ENCODE measurements at regions not wholly inside any gene's neighbourhood (a gene's known extent, or its start where the extent isn't known, plus 50 kb on each side); places are given as distances from the start of the nearest gene placed in this dataset.

DNA sequence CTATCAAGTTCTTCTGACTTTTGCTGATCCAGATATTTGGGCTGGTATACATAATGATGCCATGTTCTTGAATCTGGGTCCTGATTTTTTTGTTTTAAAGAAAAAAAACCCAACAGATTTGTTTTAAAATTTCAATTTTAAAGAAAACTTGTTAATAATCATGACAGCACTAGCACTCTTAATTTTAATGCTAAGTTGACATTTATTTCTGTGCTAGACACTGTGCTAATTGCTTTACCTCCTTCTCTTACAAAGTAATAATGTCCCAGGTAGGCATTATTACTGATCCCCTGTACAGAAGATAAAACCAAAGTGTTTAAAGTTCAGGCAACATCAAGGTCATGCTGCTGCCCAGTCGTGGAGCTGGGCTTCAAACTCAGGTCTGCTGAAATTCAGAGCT, 101.9 kb downstream of the ZNF608 start:
- DNase-seq, result no peak

DNA sequence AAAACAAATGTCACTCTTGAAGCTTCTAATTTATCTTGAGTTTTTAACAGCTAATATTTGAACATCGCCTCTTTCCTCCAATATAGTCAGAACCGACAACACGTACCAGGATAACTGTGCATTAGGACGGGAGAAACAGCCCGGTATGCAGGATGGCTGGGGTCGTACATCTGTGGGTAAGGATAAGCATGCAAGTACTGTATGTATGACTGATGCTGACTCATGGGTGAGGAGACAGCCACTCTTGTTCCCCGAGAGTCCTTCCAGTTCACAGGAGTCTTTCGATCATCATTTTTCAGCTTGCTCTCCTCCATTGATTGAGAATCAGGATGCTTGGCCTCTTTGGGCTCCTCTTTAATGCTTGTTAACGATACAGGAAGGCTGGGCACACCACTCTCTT, 102.3 kb downstream of the ZNF608 start:
- no peak for DNase-seq

DNA sequence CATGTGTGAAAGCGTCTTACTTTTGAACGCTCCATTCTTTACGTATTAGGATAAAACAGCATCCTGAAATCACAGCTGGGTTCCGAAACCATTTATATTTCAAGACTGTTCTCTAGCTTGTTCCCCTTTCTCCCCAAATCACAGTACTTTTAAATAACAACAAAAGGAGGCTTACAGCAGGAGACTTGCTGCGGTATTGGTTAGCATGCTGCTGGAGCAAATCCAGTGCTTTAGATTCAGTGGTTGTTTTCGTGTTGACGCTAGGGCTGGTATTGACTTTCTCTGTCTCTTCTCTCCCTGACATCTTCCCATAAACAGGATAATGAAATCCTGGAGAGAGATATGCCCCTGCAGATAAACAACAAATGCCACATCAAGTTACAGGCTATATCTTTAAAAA, 103.1 kb downstream of the ZNF608 start:
- no peak for DNase-seq

DNA sequence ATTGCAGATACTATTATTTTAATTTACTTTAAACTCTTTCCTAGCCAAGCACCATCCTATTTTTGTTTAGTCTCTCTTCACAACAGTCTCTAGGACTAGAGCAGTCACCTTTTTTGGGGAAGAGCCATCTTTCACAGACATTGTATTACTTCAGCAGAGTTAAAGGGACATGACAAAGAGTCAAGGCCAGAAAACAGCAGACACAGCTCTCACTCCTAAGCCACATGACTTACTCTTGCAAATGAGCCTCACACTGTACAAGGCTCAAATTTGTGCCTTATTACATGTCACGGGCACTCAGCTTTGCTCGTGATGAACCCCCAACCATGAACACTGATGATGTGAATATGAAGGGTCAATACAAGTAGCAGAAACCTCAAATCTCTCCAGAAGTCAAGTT, 104.3 kb downstream of the ZNF608 start:
- no peak for DNase-seq

DNA sequence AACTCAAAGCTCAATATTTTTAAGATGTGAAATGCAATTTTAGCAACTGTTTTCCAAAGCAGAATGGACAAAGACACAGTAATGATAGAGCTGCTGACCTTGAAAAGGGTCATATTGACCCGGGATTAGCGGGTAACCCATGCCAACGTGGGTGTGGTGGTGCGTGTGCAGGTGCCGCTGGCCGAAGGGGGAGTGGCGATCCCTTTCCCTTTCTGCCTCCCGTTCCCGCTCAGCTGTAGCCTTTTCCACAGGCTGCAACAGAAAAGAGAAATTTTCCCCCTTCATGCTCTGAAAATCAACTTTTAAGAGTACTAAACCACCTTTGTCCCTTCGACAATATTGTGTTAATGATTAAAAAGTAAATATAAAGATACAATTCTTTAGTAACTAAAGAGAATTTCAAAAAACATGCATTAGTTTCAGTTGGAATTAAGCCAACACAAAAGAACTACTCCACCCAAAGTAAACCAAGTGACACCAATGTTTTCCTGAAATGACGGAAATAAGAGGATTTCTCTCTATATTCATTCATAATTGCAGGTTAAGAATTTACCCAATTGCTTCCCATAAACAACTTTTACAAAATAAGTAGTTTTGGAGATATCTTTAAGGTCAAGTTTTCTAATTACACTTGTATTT, 105.2 kb downstream of the ZNF608 start:
- no peak for DNase-seq

DNA sequence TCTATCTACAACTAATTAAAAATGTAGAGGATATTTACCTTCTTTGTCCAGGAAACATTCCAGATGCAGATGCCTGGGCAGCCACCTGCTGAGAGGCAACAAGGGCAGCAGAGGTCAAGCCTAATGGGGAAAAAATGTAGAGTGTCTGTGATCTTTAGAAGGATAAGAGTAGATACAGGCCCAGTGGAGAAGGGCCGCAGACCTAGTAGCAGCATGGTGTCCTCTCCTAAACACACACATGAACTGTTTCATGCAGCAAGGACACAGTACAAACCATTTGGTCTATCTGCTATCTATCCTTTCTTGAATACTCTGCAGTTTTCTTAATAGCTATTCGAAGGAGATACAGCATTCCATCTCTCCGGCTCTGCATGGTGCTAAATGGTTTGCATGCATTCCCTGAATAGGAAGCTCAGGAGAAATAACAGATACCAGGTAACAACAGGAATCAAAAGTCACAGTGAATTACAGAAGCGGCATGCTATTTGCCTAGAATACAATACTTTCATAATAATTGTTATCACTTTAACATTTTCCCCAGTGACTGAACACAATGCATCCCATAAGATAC, 107.3 kb downstream of the ZNF608 start:
- DNase-seq, result no peak

DNA sequence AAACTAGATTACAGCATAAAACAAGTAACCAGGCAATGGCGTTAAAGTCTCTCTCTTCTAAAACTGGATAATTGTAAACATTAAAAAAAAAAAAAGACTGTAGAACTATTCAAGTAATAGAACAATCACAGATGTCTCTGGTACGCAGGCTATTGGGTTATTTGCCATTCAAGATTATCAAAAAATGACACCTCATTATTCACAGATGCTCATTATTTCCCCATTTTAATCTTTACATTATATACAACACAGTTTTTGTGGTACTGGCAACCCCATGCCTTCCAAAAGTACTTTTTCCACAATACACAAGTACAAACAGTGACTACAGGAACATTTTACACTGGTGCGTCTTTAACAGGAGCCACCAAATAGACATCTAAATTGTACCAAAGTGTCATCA, 109.4 kb downstream of the ZNF608 start:
- no peak for DNase-seq

DNA sequence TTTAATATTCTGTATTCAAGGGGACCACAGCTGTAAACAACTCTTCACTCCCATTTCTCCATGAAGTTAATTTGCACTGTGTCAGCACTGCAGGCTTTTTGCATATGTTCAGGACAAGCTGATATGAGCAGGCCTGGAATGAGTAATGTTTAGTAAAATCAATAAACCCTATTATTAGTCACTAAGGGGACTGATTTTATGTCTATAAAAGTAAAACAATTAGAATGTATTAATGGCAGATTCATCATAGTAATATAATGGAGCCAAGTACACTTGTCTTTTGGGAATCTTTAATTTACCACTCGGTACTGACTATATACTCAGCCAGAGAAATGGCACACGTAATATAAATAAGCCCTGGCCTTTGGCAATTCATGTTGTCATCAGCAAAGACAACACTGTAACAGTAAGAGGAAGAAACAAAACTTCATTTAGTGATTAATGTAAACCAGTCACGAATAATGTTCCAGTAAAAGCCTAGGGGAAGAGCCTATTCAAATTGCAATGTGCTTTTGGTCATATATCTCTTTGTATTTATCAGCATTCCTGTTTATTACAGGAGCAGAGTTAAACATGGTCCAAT, 111.6 kb downstream of the ZNF608 start:
- DNase-seq, result no peak

DNA sequence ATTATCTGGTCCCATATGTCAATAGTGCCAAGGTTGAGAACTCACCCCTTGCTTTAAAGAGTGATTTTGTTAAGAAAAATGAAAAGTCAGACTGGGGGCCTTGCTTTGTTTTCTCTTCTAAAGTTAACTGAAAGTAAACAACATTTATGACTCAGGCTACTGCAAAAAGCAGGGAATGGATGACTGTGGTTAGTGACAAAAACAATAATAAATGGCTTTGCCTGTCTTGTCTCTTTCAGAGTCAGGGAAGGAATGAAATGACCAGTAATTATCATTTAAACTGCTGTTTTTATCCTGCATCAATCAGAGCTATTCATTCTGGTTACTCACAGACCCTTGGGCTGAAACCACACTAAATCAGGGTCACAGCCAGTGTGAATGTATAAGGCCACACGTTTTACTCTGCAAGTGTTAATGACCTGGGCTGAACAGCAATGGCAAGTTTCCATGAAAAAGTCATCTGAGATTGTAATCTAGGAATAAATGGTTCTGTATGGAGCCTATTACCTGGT, 112.2 kb downstream of the ZNF608 start:
- DNase-seq, result no peak

DNA sequence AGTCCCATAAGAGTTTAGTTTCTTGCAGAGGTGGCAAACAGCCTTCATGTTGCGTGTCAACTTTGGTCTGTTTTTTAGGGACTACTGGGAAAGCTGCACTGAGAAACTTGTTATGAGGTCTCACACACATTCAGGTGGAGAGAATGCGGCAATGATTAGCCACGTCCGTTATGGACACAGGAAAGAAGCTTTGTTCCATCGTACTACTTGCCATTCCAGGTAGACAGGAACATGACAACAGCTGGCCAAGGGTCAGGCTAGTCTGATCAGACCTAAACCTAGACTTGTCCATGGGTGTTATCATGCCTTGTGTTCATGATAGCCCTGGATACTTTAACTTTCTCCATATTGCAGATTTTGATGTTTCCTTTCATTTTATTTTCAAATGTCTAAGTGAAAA, 113.2 kb downstream of the ZNF608 start:
- no peak for DNase-seq

DNA sequence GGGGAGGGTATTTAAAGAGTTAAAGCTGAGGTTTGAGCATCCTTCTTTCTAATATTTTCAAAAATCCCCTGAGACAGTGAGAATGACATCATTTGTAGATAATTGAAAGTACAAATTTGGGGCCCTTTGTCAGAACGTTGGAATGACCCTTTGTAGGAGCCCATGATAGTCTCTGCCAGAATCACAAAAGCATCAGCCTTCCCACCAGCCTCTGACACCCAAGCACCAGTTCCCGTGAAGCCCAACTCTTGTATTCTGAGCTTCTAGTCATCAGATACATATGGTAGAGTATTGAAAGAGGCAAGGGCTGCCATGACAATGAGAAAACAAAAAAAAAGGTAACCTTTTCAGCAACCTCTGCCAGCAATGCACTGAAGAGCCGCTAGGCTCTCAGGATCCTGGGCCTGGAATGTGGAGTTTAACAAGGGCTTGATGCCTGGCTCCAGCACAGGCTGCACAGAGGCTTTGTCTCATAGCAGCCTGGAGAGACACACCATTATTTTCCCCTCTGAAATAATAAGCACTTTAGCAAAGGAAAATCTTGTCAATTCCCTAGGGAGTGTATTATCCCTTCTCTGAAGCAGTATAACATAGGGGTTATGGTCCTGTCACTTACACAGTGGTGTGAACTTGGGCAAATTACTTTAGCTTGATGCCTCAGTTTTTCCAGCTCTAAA, 114.4 kb downstream of the ZNF608 start:
- no peak for DNase-seq

DNA sequence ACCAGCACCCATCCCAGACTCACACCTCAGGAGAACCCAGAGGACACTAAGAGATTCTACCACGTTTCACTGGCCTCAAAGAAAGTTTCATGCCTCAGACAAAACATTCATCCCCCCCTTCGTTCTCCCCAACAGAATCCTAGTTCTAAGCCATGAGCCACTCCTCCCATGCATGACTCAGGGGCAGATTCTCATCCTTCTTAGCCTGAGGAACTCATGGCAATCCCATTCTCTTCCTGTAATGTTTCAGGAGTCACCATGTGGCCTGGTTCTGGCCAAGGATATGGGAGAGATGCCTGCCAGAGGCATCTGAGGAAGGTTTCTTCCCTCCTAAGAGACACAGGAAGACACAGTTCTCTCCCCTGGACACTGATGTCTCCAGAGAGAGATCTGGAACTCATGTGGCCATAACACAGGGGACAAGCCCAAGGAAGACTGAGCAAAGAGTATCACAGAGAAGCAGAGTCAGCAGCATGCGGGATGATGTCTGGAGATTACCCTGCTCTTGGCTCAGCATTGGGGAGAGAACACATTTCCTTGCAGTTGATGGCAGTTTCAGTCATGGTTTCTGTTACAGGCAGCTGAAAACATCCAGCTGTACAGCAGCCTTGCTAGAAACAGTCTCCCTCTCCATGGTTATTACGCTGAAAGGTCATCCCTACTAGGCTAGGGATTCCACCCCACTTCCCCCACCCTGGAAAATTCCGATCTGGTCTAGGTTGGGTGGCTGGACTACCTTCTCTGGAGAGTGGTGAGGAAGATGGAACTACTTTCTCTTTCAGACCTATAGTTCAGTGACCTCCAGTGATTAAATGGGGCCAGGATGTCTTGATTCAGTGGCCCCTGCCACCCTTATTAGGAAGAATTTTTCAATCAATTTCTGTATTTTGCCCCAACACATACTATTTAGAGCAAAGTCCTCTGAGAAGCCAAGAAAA, 115.4 kb downstream of the ZNF608 start:
- DNase-seq, result no peak

DNA sequence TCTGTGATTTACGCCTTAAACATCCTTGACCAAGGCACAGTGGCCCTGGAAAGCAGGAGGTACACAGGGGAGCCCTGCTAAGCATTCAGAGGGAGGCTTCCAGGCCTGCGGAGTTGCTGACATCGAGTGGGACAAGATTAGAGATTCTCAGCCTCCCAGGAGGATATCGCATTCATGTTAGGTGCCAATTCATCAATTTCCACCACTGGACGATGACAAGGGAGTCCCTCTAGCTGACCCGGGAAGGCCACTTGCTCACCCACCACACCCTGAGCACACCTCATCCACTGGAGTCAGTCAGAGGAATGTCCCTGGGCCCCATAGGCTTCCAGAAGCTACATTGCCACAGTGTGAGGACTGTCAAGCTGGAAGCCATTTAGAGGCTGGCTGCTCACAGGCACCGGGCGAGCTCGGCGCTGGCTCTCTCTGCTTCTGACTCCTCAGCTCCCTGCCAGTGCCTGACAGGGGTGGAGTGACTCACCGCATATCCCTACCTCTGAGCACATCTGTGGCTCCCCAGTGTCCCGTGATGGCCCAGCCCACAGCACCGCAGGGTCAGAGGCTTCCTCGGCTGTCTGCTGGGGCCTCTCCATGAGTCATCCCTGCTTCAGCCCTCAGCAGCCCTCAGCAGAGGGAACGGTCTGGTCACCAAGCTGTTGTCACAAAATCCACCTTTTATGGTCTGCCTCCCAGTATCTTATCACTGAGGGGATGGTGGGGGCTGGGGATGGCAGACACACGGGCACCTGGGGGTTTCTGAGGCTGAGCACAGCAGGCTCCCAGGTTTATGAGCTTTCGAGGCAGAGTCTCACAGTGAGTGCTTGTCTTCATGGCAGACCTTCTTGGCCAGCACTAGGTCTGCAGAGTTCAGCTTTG, 117.5 kb downstream of the ZNF608 start:
- no peak for DNase-seq

DNA sequence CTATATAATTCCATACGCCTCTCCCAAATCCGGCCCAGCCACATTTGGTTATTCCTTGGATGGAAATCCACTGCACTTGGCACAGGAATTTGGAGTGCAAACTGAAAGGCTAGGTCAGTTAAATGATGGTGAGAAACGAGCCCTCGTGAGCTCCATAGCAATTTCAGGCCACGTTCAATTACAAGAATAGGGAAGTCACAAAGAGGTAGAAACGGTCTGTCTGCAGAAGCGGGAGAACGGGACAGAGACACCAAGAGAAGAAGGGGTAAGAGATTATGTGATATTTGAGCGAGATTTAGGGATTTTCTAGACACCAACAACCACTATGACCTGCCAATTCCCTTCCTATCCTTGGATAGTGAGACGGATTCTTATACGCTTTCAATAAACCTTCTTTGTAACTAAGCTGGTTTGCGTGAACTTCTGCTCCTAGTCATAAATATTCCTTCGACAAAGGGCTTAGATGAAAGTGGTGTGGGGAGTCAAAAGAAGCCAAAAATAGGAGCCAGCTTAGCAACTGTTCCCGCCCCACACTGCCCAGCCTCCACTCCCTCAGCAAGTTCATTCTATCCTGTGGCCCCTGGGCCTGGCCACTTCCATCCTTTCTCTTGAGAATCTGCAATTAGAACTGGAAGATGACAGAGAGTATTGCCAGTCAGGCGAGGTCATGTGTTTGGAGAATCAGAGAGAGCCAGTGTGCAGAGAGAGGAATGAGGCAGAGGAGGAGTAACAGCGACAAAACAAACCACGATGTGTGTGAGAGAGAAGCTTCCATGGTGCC, 118.4 kb downstream of the ZNF608 start:
- DNase-seq, result no peak

DNA sequence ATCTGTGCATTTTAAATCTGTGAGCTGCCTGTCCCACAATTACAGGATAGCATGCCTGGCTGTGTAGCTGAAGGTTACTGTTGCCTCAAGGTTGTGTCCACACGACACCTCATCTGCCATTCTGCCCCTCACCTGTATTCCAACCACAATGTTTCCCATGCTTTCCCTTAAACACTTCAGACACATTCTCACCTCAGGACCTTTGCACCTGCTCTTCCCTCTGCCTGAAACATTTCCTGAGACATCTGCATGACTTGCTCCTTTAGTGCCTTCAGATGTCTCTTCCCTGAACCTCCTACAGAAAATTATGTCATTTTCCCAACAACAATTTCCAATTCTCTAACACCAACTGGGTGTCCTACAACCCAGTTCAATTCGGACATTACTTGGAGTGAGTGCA, 120.4 kb downstream of the ZNF608 start:
- DNase-seq, result no peak

DNA sequence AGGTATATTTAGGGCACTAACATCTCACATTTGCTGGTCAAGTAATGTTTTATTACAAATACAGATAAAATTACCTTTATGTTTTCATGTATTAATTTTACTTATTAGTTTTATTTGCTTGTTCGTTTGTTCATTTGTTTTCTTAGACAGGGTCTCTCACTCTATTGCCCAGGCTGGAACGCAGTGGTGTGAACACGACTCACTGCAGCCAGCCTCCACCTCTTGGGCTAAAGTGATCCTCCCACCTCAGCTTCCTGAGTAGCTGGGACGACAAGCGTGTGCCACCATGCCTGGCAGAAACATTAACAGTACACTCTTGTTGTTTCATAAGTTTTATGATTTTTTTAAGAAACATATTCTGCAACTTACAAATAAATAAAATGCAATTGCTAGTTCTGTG, 123.2 kb downstream of the ZNF608 start:
- no peak for DNase-seq

DNA sequence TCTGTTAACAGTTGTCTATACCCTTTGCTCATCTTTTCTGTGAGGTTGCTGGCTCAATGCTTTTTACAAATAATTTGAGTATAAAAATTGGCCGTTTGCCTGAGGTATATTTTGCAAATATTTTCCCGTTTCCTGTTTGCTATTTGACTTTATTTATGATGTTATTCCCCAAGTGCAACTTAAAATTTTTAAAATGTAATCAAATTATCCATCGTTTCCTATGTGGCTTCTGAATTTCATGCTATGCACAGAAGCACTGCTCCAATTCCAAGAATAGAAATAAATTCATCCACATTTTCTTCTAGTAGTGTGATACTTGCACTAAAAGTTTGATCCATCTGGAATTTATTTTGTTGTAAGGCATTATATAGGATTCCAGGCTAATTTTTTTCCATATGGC, 123.6 kb downstream of the ZNF608 start:
- no peak for DNase-seq

DNA sequence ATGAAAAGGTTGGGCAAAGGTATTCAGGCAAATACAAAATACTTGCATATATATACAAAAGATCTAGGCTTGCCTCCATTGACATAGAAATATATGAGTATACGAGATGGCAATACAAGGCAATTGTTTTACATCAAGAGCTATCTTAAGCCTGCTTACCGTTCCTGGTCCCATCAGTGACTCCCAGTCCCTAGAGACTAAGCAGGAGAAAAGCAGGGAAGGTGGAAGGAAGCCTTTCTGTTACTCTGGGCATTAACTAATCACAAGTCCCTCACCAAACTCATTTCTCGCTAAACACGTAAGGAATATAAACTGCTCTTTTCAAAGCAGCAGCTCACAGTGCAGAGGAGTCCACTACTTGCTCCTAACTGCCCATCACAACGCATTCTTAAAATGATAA, 125.2 kb downstream of the ZNF608 start:
- no peak for DNase-seq

DNA sequence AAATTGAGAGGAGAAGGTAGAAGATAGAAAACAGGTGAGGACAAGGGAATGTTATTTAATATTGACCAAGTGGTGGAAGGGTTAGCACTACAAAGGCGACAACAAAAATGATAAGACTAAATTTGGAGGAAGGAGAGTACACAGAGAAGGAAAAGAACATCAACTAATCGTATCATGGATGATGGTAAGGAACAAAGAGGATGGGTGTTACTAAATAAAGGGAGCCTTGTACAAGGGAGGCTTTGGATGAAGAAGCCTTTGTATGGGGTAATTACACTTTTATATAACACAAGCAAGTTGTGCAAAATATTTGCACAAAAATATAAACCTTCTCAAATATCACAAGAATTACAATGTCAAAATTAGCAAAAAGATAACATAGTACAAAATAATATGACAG, 125.7 kb downstream of the ZNF608 start:
- DNase-seq, result no peak

DNA sequence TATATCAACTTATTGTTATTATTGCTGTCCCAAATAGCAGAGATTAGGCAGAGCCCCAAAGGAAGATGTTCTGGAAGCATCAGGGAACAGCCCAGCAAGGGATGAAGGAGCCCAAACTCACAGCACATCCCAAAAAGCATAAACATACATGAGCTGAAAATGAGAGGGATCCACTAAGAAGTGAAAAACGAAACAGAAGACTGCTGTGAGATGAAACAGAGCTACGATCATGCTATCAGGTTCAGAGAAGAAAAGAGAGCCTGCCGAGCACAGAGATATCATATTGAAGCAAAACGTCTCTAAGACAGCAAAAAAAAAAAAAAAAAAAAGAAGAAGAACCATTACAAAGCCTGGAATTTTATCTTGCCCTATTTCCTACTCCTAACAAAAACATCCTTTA, 127.3 kb downstream of the ZNF608 start:
- no peak for DNase-seq

DNA sequence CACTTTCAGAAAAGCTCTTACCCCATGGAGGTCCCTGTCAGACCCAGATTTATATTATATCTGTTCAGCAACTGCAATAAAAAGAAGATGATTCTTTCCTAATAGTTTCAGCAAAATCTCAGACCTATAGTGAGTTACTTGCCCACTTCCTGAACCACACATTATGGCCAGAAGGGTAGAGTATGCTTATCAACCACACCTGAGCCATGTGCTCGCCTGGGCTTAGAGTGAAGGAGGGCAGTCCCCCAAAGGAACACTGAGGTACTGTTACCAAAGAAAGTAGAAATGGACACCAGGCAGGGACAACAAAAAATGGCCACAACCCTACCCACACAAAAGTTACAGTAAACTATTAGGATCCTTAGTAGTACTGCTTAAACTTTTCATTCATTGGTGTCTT, 128.7 kb downstream of the ZNF608 start:
- no peak for DNase-seq

Measured in right forelimb (tissue), 1 donor.